CD8-positive, alpha-beta memory T cell (primary cell): ENCODE measurements at regions not wholly inside any gene's neighbourhood (a gene's known extent, or its start where the extent isn't known, plus 50 kb on each side); places are given as distances from the start of the nearest gene placed in this dataset.
"Not testable (repeated sequence)": the region's sequence is repeated elsewhere in the genome, so short reads cannot be mapped to it uniquely, and the experiment has no call there.

Experiments
- CTCF ChIA-PET: fragments of 350-600 bp; sonication (Branson Sonifier 250); formaldehyde crosslinking; loops from one replicate; lab custom pipeline; 2021; ENCODE audit warnings: antibody characterized with exemption; lab: Charles Lee
- POLR2A ChIA-PET: fragments of 350-600 bp; sonication (Branson Sonifier 250); formaldehyde crosslinking; loops from one replicate; lab custom pipeline; 2021; ENCODE audit warnings: antibody characterized with exemption; lab: Charles Lee
- DNase-seq, 5 donors: peaks; one replicate each; pipeline versions ENCODE4 v3.0.0 to v3.0.0-alpha.2; 2020 to 2022; ENCODE audit warnings: mixed read lengths in 1 of 5
- H3K27ac ChIP-seq: one replicate; pipeline ENCODE4 v1.7.0; 2013; ENCODE audit warnings: low read depth, mild to moderate bottlenecking, low read length, moderate library complexity
- H3K27me3 ChIP-seq: 2 replicates; pipeline ENCODE4 v1.7.0; 2013; ENCODE audit warnings: low read length, mild to moderate bottlenecking; ENCODE audit not compliant: insufficient read depth, poor library complexity, severe bottlenecking
- H3K36me3 ChIP-seq: 2 replicates; pipeline ENCODE4 v1.7.0; 2013; ENCODE audit warnings: mild to moderate bottlenecking, low read length, moderate library complexity; ENCODE audit not compliant: insufficient read depth
- H3K4me1 ChIP-seq: 2 replicates; pipeline ENCODE4 v1.7.0; 2013; ENCODE audit warnings: mild to moderate bottlenecking, low read length, moderate library complexity; ENCODE audit not compliant: insufficient read depth
- H3K4me3 ChIP-seq: 2 replicates; pipeline ENCODE4 v1.7.0; 2013; ENCODE audit warnings: mild to moderate bottlenecking, low read length
- H3K9me3 ChIP-seq: 2 replicates; pipeline ENCODE4 v1.7.0; 2013; ENCODE audit warnings: mild to moderate bottlenecking, low read length
- H3K27ac Mint-ChIP-seq, 8 donors: one replicate each; pipeline ENCODE4 v1.8.0; 2020 to 2021; ENCODE audit warnings: mixed read lengths in 8 of 8, mild to moderate bottlenecking in 6 of 8, inconsistent platforms in 3 of 8, moderate library complexity in 3 of 8
- H3K27me3 Mint-ChIP-seq, 2 donors: one replicate each; pipeline ENCODE4 v1.8.0; 2020 to 2021; ENCODE audit warnings: mixed read lengths in 2 of 2, mild to moderate bottlenecking in 1 of 2, moderate library complexity in 1 of 2
- H3K36me3 Mint-ChIP-seq, 3 donors: one replicate each; pipeline ENCODE4 v1.8.0; 2020 to 2021; ENCODE audit warnings: mixed read lengths in 3 of 3, inconsistent platforms in 1 of 3, mild to moderate bottlenecking in 1 of 3
- H3K4me1 Mint-ChIP-seq, 3 donors: one replicate each; pipeline ENCODE4 v1.8.0; 2020 to 2021; ENCODE audit warnings: mixed read lengths in 3 of 3, inconsistent platforms in 1 of 3, mild to moderate bottlenecking in 1 of 3
- H3K4me3 Mint-ChIP-seq, 7 donors: one replicate each; pipeline ENCODE4 v1.8.0; 2020 to 2021; ENCODE audit warnings: mixed read lengths in 7 of 7, mild to moderate bottlenecking in 6 of 7, moderate library complexity in 4 of 7, inconsistent platforms in 2 of 7
- H3K9me3 Mint-ChIP-seq, 5 donors: one replicate each; pipeline ENCODE4 v1.8.0; 2020 to 2022; ENCODE audit warnings: mixed read lengths in 5 of 5, mild to moderate bottlenecking in 3 of 5, moderate library complexity in 2 of 5, inconsistent platforms in 1 of 5

- Mint-ChIP-seq H3K27me3 (no peaks in the 10 kb centered on the region), H3K9me3 (peaks cover 3 to 16% (median 11%) of the 10 kb centered on the region in 5 donors), H3K36me3 (no peaks in the 10 kb centered on the region), H3K4me1 (no peaks in the 10 kb centered on the region), H3K27ac (peak overlapping the region in 1 of 8 donors; percentile 64), H3K4me3 (no peak overlapping the region)
- no peak overlapping the region for H3K4me3 ChIP-seq
- POLR2A ChIA-PET = no interaction called here
- no peaks in the 10 kb centered on the region for H3K27me3 ChIP-seq
- H3K27ac ChIP-seq = peak overlapping the region; percentile 66
- no peaks in the 10 kb centered on the region for H3K36me3 ChIP-seq
- DNase-seq = no peak
- H3K4me1 ChIP-seq = no peaks in the 10 kb centered on the region
- CTCF ChIA-PET = no interaction called here
- H3K9me3 ChIP-seq = no peaks in the 10 kb centered on the region
Observed at GRCh38 chr6:68039641-68040311, 595.3 kb upstream of the ADGRB3 start.

GRCh38 chr6:68038815-68039408 is 596.2 kb upstream of the ADGRB3 start:
- Histone ChIP-seq H3K27me3 (no peaks in the 10 kb centered on the region), H3K9me3 (no peaks in the 10 kb centered on the region), H3K36me3 (no peaks in the 10 kb centered on the region), H3K4me3 (no peak overlapping the region), H3K4me1 (no peaks in the 10 kb centered on the region), H3K27ac (peak overlapping the region; percentile 66)
- H3K27me3 Mint-ChIP-seq = no peaks in the 10 kb centered on the region
- peaks cover 3 to 16% (median 11%) of the 10 kb centered on the region in 5 donors for H3K9me3 Mint-ChIP-seq
- no peaks in the 10 kb centered on the region for H3K36me3 Mint-ChIP-seq
- ChIA-PET POLR2A (no interaction called here), CTCF (no interaction called here)
- H3K4me1 Mint-ChIP-seq = no peaks in the 10 kb centered on the region
- H3K4me3 Mint-ChIP-seq = no peak overlapping the region
- H3K27ac Mint-ChIP-seq = no peak overlapping the region
- DNase-seq = no peak

GRCh38 chr6:68032217-68032616 is 602.9 kb upstream of the ADGRB3 start:
- Histone ChIP-seq H3K27me3 (no peaks in the 10 kb centered on the region), H3K4me3 (no peak overlapping the region), H3K36me3 (no peaks in the 10 kb centered on the region), H3K4me1 (no peaks in the 10 kb centered on the region), H3K9me3 (no peaks in the 10 kb centered on the region), H3K27ac (no peak overlapping the region)
- POLR2A ChIA-PET = no interaction called here
- Mint-ChIP-seq H3K27ac (no peak overlapping the region), H3K9me3 (peaks cover 2 to 14% (median 10%) of the 10 kb centered on the region in 5 donors), H3K4me3 (no peak overlapping the region), H3K36me3 (peaks cover 0 to 1% (median 0%) of the 10 kb centered on the region in 3 donors), H3K4me1 (no peaks in the 10 kb centered on the region), H3K27me3 (no peaks in the 10 kb centered on the region)
- CTCF ChIA-PET = no interaction called here
- DNase-seq = no peak

- Mint-ChIP-seq H3K4me3 (no peak overlapping the region), H3K4me1 (no peaks in the 10 kb centered on the region), H3K36me3 (peaks cover 0 to 1% (median 0%) of the 10 kb centered on the region in 3 donors), H3K27me3 (no peaks in the 10 kb centered on the region), H3K27ac (no peak overlapping the region), H3K9me3 (peaks cover 2 to 13% (median 9%) of the 10 kb centered on the region in 5 donors)
- ChIA-PET POLR2A (no interaction called here), CTCF (no interaction called here)
- Histone ChIP-seq H3K27ac (no peak overlapping the region), H3K36me3 (no peaks in the 10 kb centered on the region), H3K4me1 (no peaks in the 10 kb centered on the region), H3K27me3 (no peaks in the 10 kb centered on the region), H3K4me3 (no peak overlapping the region), H3K9me3 (no peaks in the 10 kb centered on the region)
- no peak for DNase-seq
Observed at GRCh38 chr6:68031054-68031453, 604.0 kb upstream of the ADGRB3 start.

GRCh38 chr6:68026483-68026882 is 608.6 kb upstream of the ADGRB3 start:
- no peaks in the 10 kb centered on the region for H3K9me3 ChIP-seq
- no peaks in the 10 kb centered on the region for H3K4me1 Mint-ChIP-seq
- H3K36me3 Mint-ChIP-seq = peaks cover 0 to 1% (median 0%) of the 10 kb centered on the region in 3 donors
- no peaks in the 10 kb centered on the region for H3K4me1 ChIP-seq
- H3K27ac Mint-ChIP-seq = no peak overlapping the region
- H3K27me3 Mint-ChIP-seq = no peaks in the 10 kb centered on the region
- DNase-seq = no peak
- no peak overlapping the region for H3K4me3 ChIP-seq
- H3K9me3 Mint-ChIP-seq = peaks cover 2 to 16% (median 10%) of the 10 kb centered on the region in 5 donors
- no peak overlapping the region for H3K27ac ChIP-seq
- H3K36me3 ChIP-seq = no peaks in the 10 kb centered on the region
- CTCF ChIA-PET = no interaction called here
- no peaks in the 10 kb centered on the region for H3K27me3 ChIP-seq
- H3K4me3 Mint-ChIP-seq = no peak overlapping the region
- POLR2A ChIA-PET = no interaction called here

- H3K27me3 ChIP-seq = no peaks in the 10 kb centered on the region
- H3K9me3 ChIP-seq = no peaks in the 10 kb centered on the region
- DNase-seq = no peak
- H3K4me3 Mint-ChIP-seq = no peak overlapping the region
- CTCF ChIA-PET = no interaction called here
- H3K4me1 ChIP-seq = no peaks in the 10 kb centered on the region
- no peak overlapping the region for H3K27ac ChIP-seq
- H3K27me3 Mint-ChIP-seq = no peaks in the 10 kb centered on the region
- no peaks in the 10 kb centered on the region for H3K4me1 Mint-ChIP-seq
- H3K4me3 ChIP-seq = no peak overlapping the region
- H3K27ac Mint-ChIP-seq = no peak overlapping the region
- H3K36me3 Mint-ChIP-seq = peaks cover 0 to 1% (median 0%) of the 10 kb centered on the region in 3 donors
- POLR2A ChIA-PET = no interaction called here
- H3K9me3 Mint-ChIP-seq = peaks cover 5 to 19% (median 11%) of the 10 kb centered on the region in 5 donors
- H3K36me3 ChIP-seq = no peaks in the 10 kb centered on the region
Observed at GRCh38 chr6:68025764-68026163, 609.3 kb upstream of the ADGRB3 start.

GRCh38 chr6:68024570-68025269 is 610.4 kb upstream of the ADGRB3 start:
- ChIA-PET POLR2A (no interaction called here), CTCF (no interaction called here)
- Mint-ChIP-seq H3K4me1 (no peaks in the 10 kb centered on the region), H3K27me3 (no peaks in the 10 kb centered on the region), H3K4me3 (no peak overlapping the region), H3K9me3 (peaks cover 7 to 23% (median 13%) of the 10 kb centered on the region in 5 donors), H3K27ac (no peak overlapping the region), H3K36me3 (peaks cover 0 to 1% (median 0%) of the 10 kb centered on the region in 3 donors)
- Histone ChIP-seq H3K27ac (no peak overlapping the region), H3K4me1 (no peaks in the 10 kb centered on the region), H3K4me3 (no peak overlapping the region), H3K27me3 (no peaks in the 10 kb centered on the region), H3K36me3 (no peaks in the 10 kb centered on the region), H3K9me3 (no peaks in the 10 kb centered on the region)
- no peak for DNase-seq

GRCh38 chr6:68022968-68023367 is 612.1 kb upstream of the ADGRB3 start:
- H3K4me3 Mint-ChIP-seq, H3K9me3 ChIP-seq, H3K27me3 Mint-ChIP-seq, H3K27ac ChIP-seq, H3K27ac Mint-ChIP-seq, H3K36me3 ChIP-seq, DNase-seq, CTCF ChIA-PET, POLR2A ChIA-PET, H3K36me3 Mint-ChIP-seq, H3K4me1 Mint-ChIP-seq, H3K4me3 ChIP-seq, H3K4me1 ChIP-seq, H3K27me3 ChIP-seq: not testable (repeated sequence)
- H3K9me3 Mint-ChIP-seq = peaks cover 8 to 32% (median 11%) of the 10 kb centered on the region in 5 donors
